NOMO-1 treated with DMSO at 0.1 percent for 48 hours (cell line): ENCODE measurements at regions not wholly inside any gene's neighbourhood (a gene's known extent, or its start where the extent isn't known, plus 50 kb on each side); places are given as distances from the start of the nearest gene placed in this dataset.
"Not testable (repeated sequence)": the region's sequence is repeated elsewhere in the genome, so short reads cannot be mapped to it uniquely, and the experiment has no call there.

Experiments
- DNase-seq: peaks from one replicate; lab custom pipeline; 2025; ENCODE audit not compliant: unreplicated experiment; lab: John Stamatoyannopoulos, UW

DNA sequence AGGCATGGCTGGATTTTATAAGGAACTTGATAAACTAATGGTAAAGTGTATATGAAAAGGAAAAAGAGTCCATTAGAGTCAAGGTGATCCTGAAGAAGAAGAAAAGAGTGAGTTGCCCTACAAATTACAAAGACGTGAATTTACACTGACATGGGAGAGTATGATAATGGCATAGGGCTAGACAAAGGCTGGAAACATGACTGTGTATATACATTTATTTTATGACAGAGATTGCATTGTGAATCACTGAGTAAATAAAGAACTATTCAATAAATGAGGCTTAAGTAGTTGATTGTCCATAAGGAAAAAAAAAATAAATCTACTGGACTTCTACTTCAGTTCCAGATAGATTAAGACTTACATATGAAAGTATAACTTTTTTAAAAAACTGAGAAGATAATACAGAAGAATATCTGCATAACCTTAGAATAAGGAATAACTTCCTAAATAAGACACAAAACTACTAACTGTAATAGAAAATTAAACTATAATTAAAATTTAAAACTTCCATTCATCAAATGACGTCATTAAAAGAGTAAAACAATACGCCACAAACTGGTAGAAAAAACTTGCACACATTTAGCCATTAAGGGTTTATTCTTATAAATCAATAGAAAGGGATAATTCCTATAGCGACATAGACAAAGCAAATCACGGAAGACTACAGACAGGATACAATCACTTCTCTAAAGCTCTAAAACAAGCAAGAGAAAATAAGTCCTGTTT, 278.5 kb downstream of the NOVA1 start:
- DNase-seq, result no peak

DNA sequence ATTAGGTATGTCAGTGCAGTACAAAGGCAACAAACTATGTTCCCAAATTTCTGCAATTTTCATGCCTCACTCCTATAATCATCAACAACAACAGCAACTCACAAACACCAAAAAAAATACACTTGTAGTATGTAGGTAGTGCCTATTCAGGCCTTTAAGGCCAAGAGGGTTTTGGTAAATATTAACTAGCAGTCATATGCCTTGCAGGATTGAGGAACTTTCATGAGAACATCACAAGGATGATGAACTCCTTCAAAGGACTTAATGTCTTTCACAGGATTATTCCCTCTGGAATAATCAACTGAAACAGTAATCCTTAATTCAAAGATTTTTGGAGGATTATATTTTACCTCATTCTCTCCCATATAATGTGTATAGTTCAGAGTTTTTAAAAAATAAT, 293.8 kb downstream of the NOVA1 start:
- DNase-seq, result no peak

DNA sequence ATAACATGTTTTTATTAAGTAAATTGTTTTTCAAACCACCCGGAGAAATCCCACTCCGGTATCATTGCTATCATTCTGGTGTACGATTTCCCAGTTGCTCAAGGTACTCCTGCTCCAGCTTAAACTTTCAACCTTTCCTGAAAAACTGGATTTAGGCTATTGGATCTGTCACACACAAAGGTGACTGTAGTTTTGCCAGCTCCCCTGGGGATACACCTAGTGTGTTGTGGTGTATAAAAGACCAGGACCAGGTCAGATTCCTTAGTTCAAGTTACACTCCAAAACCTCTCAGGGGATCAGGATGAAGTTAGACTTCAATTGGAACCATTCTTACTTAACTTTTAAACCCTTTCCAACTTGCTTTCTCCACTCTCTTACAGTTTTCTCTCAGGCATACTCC, 303.9 kb downstream of the NOVA1 start:
- DNase-seq, result no peak

DNA sequence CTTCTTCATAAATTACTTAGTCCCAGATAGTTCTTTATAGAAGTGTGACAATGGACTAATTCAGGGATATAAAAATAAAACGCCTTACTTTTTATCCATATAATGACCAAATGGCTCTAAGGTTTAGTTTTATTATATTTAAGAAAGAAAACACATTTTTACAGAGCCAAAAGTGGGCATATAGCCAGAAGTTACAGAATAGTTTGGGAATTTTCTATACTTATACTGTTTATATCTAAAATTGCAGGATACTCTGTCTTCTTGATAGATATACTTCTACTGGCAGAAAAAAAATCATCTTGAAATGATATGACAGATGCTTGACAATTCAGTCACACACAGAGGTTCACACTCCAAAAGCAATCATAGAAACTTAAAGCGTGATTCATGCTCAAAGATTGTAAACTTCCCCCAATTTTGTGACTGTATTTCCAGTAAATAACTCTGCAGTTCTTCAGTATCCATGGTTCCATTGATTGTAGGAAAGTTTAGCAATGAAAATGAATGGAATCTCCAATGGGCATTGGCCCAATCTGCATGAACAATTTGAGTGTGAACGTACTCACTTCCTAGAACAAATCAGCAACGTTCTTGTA, 307.8 kb downstream of the NOVA1 start:
- DNase-seq, result no peak

DNA sequence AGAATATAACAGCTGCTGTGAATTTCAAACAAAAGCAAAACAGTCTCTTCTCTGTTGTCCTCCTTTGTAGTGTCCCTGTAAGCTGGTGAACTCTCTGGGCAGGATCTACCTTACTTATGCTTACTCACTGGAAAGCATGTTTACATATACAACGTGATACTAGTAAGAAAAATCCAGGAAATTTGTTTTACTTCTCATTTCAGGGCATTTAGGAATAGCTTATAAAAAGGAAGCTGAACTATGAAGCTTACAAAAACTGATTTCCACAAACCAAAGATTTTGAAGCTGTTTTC, 311.0 kb downstream of the NOVA1 start:
- no peak for DNase-seq

DNA sequence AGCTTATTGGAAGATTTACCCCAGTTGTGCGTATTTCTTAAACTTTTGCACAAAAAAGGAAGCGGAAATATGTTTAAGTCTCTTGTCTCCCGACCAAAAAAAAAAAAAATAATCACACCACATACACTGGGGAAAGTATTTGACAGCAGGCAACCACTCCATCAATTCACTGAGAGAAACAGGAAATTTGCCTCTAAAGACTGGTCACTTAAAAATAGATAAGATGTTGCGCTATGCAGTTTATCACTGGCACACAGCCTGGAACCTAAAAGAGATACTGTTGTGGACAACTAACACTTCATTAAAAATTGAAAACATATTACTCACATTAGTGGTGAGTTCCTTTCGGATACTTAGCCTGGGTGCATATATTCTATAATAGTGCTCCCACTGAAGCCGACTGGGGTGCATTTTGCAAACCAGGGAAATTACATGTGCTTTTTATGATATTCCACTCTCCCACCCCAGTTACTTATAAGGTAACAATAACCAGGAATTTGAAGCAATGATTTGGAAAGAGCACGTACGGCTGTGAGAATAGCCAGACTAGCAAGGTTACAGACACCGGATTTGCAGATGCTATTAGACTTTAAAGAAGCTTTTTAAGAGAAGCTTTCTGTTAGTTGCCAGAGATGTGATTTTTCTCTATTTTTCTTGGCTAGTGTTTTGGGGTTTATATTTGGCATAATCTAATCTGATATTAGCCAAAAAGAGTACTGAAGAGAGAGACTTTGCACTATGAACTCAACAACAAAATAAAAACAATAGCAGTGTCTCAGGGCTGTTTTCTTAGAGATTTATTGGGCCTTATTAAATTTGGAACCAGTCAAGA, 311.5 kb downstream of the NOVA1 start:
- no peak for DNase-seq

DNA sequence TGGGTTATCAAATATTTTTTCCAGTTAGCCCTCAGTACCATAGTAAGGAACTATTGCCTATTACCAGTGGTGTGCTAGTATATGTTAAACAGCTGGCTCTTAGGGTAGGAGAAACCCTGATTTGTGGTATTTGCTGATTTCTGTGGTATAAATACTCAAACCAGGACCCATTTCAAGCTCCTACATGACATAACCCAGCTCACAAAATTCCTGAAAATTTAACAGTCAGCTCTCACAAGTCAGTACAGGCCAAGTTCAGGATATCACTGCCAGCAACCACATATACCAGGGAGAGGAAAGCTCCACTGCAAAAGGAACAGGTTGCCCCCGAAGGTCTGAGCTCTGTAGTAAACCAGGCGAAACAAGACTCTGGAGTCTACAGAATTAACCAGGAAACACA, 315.3 kb downstream of the NOVA1 start:
- DNase-seq, result no peak

DNA sequence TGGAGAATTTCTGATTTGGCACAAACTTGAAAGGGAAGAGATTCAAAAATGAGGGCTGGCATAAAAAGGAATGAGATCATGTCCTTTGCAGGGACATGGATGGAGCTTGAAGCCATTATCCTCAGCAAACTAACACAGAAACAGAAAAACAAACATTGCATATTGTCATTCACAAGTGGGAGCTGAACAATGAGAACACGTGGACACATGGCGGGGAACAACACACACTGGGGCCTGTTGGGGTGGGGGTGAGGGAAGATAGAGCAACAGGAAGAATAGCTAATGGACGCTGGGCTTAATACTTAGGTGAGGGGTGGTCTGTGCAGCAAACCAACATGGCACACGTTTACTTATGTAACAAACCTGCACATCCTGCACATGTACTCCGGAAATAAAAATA, 315.8 kb downstream of the NOVA1 start:
- not testable (repeated sequence) for DNase-seq

DNA sequence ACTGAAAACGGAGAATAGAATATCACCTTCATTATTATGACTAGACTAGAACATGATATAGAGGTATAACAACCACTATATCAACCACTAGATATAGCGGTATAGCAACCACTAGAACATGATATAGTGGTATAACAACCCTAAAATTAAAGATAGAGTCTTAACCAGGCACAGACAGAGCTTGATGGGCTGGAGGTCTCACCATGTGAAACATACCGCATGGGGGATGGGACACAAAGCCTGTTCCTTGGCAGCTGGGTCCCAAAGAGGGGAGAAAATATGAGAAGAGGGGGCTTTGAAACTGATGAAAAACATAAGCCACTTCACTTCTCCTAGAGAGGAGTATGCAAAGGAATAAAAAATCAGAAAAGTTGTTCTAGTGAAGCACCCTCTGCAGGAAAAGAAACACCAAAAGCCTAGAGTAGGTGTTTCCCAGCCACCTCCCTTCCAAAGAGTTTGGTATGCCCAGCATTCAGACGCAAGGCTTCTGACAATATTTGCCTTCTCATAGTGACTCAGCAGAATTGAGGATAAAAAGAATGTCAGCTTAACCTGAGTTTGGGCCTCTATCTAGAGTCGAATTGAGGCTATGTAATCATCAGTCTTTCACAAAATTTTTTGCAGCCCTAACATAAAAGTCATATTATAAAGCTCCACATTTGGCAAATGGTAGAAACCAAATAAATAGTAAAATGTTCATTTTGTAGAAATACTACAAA, 316.4 kb downstream of the NOVA1 start:
- no peak for DNase-seq

DNA sequence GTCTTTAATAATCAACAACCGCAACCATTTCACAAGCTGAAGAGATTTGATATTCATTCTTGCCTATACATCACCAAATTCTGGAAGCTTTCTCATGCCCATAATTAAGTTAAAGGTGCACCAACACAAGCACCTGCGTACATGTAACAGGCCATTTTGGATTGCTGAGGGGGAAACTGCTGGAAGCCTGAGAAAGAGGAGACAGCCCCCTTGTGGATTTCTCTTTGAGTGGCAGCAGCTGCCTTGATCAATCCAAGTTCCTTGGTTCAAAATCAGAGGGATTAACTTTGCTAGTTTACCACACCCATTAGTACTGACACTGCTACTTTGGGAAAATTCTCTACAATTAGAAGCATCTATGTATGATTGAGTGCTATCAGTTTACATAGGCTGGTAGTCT, 321.1 kb downstream of the NOVA1 start:
- no peak for DNase-seq

DNA sequence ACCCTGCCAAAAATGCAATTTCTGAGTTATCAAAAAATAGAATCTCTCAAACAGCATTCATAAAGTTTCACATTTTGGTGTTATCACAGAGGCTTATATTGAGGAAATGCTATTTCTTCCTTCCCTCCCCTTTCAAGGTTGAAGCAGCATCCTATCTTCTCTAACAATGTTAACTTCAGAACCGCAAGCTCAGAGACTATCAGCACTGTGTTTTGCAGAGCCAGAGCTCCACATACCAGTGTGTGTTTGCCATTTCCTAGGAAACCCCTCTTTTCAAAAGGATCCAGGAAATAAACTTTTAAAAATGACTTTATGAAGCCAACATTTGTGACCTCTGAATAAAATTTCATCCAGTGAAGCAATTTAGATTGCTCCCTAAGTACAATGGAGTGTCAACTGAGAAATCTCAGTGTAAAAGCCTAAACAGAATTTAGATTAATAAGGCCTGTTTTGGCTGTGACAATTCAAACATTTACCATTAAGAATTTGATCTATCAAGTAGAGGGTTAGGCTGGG, 332.6 kb downstream of the NOVA1 start:
- DNase-seq, result no peak

DNA sequence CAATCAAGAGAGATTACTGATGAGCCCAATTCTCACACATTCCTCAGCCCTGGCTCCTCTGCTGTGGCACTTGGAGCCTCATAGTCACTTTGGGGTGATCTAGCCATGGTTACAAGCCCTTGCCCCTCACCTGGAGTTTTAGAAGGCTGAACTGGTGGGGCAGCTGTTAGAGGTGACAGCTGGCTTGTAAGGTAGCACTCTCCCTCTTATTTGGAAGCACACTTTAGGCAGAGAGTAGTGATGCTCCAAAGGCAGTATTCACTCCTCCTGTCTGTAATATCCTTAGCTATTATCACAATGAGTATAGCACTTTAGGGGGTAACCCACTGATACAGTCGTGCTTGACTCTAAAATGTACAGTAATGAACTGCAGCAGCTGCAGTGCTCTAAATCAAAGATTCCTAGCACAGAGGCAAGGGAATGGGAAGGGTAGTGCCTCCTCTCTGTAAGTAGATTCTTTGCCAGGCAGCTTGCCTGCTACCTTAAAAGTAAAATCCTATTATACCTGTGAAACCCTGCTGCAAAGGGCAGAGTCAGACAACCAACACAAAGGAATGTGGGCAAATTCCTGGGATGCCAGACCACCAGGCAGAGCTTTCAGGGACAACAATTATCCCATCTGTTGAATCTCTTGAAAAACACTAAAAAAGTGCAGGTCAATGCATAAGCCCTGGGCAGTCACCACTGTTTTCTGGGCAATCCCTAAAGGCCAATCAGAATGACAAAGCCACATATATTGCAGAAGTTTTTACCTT, 336.3 kb downstream of the NOVA1 start:
- no peak for DNase-seq

DNA sequence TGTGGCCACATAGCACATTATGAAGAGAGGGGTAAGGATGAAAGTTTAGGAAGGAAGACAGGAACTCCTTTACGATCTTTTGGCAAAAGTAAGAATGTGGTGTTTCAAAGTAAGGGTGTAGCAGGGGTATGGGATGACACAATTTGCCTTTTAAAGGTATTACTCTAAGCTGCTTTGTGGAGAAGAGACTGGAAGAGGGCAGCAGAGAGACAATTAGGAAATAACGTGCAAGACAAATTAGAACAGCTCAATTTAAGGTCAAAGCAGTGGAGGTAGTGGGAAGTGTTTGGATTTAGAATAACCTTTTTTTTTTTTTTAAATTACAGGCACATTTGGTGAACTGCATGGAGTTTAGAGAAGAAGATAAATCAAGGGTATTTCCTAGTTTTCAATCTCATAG, 342.6 kb downstream of the NOVA1 start:
- no peak for DNase-seq

DNA sequence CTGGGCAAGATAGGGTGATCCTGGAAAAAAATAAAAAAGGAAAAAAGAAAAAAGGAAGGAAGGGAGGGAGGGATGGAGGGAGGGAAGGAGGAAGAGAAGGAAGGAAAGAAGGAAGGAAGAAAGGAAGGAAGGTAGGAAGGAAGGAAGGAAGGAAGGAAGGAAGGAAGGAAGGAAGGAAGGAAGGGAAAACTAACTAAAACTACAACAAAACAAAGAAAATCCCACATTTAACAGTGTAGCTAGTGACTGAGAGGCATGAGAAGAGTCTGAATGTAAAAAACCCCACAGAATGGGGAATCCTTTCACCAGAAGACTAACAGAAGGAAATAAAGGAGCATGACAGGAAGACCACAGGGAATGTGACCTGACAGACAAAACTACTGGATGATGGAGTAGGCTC, 345.7 kb downstream of the NOVA1 start:
- no peak for DNase-seq

DNA sequence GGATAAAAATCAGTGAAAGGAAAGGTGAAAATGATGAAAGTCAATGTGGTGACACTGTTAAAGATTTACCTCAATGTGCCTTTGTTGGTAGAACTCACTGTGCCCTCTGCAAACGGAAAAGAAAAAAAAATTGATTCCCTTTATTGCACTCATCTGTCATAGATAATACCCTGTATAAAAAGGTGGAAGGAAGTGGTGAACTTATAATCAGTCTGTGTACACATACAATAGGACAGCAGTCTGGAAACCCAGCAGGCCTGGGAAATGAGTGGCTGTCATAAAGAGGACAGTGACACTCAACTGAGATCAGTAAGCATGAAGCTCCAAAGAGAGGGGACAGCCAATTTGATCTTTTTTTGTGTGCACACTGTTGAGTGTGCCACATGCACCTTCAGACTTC, 364.7 kb downstream of the NOVA1 start:
- DNase-seq, result no peak

DNA sequence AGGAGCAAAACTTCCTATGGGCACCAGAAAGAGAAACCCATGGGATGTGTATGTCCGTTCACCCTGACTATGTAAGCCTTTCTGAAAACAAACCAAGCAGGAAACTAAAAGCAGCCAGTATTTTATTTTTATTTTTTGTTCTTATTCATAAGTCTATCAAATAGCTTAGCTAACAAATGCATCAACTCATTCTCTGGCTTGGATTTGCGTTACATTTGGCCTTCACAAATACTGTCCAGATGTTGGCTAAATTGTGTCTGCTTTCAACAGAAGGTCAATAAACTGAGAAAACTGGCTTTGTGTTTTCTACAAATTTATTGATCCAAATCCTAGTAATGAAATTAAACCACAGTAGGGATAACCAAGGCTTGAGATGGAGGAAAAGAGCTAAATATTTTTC, 379.0 kb downstream of the NOVA1 start:
- no peak for DNase-seq

DNA sequence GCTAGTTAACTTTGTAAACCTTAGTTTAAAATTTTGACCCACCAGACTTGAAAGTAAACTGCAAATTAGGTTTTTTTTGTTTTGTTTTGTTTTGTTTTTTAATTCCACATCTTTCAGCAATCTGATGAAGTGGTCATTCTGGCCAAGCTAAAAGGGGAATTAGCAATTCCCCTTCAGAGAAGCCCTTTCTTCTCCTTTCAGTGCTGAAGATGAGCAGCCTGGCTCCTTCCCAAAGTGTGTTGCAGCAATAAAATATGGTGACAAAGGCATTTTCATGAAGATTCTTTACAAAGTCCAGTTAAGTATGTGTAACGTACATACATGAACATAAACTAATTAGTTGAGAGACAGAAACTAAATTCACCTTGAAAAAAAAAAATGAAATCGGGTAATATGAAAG, 380.1 kb downstream of the NOVA1 start:
- DNase-seq, result no peak

DNA sequence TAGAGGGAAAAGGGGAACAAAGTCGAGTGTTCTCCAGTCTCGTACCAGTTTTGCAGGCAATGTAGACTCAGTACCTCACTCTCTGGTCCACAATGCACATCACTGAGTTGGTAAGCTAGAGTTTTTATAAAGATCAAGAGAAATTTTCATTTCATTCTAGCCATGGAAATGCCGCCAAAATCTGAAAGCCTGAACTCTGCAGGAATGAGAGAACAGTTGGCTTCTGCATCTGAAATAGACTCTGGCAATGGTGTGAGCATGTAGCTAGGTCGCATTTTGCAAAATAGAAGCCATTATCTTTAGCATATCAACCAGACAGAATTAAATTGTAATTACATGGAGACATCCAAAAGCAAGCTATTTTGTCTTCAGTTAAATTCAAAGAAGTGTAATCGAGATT, 381.0 kb downstream of the NOVA1 start:
- DNase-seq, result no peak

DNA sequence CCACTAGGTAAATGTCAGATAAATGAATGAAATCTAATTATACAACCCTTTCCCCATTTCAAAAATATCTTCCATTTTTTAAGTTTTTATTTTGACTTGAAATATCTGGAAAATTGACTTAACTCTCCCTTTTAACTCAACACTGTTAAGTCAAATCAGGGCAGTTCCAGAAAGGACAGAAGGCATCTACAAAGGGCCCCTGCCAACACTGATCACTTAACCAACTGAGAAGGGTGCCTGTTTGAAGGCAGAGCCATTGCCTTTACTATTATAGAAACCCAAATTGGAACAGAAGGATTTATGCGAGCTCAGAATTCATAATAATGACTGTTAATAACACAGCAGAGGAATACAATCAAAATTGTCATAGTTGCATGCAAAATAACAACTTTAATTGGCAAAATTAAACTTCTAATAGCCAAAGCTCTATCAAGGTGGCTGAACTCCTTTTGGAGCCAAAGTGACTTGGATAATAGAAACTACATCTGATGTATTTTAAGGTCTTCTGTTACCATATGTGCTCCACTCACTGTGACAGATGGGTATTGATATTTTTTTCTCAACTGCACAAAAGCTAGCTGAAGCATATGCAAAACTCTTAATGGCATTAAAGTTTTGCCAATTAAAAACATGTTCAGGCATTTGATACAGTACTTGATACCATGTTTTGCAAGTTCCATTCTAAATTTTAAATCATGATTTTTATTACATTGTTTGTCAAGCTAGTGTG, 383.8 kb downstream of the NOVA1 start:
- DNase-seq, result no peak

DNA sequence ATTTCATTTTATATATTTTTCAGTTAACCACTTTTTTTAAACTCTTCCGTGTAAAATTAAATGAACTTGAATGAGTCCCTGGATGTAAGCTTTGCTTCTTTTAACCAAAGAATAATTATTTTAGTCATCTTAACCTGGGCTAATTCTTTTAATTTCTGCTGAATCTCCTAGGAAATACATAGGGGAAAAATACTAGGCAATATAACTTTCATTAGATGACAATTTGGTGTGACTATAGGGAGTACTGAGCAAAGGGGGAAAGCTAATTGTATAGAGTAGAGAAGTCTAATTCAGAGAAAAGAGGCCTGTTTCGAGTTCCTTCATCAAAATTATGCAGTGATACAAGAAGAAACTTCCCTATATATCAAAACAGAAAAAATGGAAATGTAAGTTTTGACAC, 388.1 kb downstream of the NOVA1 start:
- no peak for DNase-seq
